Adrenal gland (tissue), 5 donors: ENCODE measurements at regions not wholly inside any gene's neighbourhood (a gene's known extent, or its start where the extent isn't known, plus 50 kb on each side); places are given as distances from the start of the nearest gene placed in this dataset.

Experiments
- POLR2A ChIP-seq, 2 donors: fragments of 450-650 bp; IDR thresholded peaks; one replicate each; pipeline ENCODE4 v1.6.1; 2017; ENCODE audit warnings: antibody characterized with exemption in 2 of 2, mild to moderate bottlenecking in 2 of 2, moderate library complexity in 1 of 2
- TF ChIP-seq, protein P1 (sequence below), 6 experiments: fragments of 450-650 bp in 4 of 6; fragments of 200-600 bp in 2 of 6; sonication (generic) in 1 of 6; IDR thresholded peaks; 1 replicate in 5 of 6; 2 replicates in 1 of 6; pipeline versions ENCODE4 v1.5.1 to v1.8.0; 2016 to 2021; ENCODE audit warnings: antibody characterized with exemption in 6 of 6, mild to moderate bottlenecking in 2 of 6, moderate library complexity in 1 of 6
- donor health status: DM: no; HTN: no; CAD: no.

GRCh38 chr3:197363553-197364409 lies 65.4 kb upstream of the DLG1 start:
- TF ChIP-seq, protein P1, sequence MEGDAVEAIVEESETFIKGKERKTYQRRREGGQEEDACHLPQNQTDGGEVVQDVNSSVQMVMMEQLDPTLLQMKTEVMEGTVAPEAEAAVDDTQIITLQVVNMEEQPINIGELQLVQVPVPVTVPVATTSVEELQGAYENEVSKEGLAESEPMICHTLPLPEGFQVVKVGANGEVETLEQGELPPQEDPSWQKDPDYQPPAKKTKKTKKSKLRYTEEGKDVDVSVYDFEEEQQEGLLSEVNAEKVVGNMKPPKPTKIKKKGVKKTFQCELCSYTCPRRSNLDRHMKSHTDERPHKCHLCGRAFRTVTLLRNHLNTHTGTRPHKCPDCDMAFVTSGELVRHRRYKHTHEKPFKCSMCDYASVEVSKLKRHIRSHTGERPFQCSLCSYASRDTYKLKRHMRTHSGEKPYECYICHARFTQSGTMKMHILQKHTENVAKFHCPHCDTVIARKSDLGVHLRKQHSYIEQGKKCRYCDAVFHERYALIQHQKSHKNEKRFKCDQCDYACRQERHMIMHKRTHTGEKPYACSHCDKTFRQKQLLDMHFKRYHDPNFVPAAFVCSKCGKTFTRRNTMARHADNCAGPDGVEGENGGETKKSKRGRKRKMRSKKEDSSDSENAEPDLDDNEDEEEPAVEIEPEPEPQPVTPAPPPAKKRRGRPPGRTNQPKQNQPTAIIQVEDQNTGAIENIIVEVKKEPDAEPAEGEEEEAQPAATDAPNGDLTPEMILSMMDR (IDR thresholded peaks at IDR 0.05) = no peak
- no peak for TF ChIP-seq POLR2A (IDR thresholded peaks at IDR 0.05)
